DND-41 (cell line): ENCODE measurements at regions not wholly inside any gene's neighbourhood (a gene's known extent, or its start where the extent isn't known, plus 50 kb on each side); places are given as distances from the start of the nearest gene placed in this dataset.

Experiments used
- EZH2 ChIP-seq: IDR thresholded peaks from 3 replicates; pipeline ENCODE4 v1.6.1; 2012; ENCODE audit warnings: borderline replicate concordance, low read depth, mild to moderate bottlenecking, moderate library complexity, low read length, inconsistent platforms; ENCODE audit not compliant: severe bottlenecking
- TF ChIP-seq, protein P1 (sequence below): IDR thresholded peaks from 2 replicates; pipeline ENCODE4 v1.5.1; 2012; ENCODE audit warnings: borderline replicate concordance, low read length, moderate library complexity, mild to moderate bottlenecking; ENCODE audit not compliant: poor library complexity, severe bottlenecking; ENCODE audit errors: extremely low read depth

- no peak for TF ChIP-seq EZH2
- TF ChIP-seq, protein P1, sequence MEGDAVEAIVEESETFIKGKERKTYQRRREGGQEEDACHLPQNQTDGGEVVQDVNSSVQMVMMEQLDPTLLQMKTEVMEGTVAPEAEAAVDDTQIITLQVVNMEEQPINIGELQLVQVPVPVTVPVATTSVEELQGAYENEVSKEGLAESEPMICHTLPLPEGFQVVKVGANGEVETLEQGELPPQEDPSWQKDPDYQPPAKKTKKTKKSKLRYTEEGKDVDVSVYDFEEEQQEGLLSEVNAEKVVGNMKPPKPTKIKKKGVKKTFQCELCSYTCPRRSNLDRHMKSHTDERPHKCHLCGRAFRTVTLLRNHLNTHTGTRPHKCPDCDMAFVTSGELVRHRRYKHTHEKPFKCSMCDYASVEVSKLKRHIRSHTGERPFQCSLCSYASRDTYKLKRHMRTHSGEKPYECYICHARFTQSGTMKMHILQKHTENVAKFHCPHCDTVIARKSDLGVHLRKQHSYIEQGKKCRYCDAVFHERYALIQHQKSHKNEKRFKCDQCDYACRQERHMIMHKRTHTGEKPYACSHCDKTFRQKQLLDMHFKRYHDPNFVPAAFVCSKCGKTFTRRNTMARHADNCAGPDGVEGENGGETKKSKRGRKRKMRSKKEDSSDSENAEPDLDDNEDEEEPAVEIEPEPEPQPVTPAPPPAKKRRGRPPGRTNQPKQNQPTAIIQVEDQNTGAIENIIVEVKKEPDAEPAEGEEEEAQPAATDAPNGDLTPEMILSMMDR = no peak
These were observed 79.6 kb downstream of the VCX2 start for GRCh38 chrX:8091510-8091909.
